Upper lobe of right lung (tissue), 1 donor: ENCODE measurements at regions not wholly inside any gene's neighbourhood (a gene's known extent, or its start where the extent isn't known, plus 50 kb on each side); places are given as distances from the start of the nearest gene placed in this dataset.

Experiments
- ATAC-seq: fragments of 200-7000 bp; cut with Tn5 transposase; one replicate; pipeline ENCODE4 v1.9.1; 2020; ENCODE audit warnings: mild to moderate bottlenecking, moderate library complexity
- DNase-seq: peaks from one replicate; pipeline ENCODE4 v3.0.0-alpha.2; 2020
- H3K27ac ChIP-seq: fragments of 200-600 bp; one replicate; pipeline ENCODE4 v1.8.0; 2022
- H3K27me3 ChIP-seq: fragments of 200-600 bp; one replicate; pipeline ENCODE4 v1.8.0; 2022; ENCODE audit warnings: mild to moderate bottlenecking
- H3K36me3 ChIP-seq: fragments of 200-600 bp; one replicate; pipeline ENCODE4 v1.8.0; 2022
- H3K4me1 ChIP-seq: fragments of 200-600 bp; one replicate; pipeline ENCODE4 v1.8.0; 2022
- H3K4me3 ChIP-seq: fragments of 200-600 bp; one replicate; pipeline ENCODE4 v1.8.0; 2022; ENCODE audit warnings: mild to moderate bottlenecking
- H3K9me3 ChIP-seq: fragments of 200-600 bp; one replicate; pipeline ENCODE4 v1.8.0; 2022
- CTCF ChIP-seq: fragments of 200-600 bp; IDR thresholded peaks from one replicate; pipeline ENCODE4 v1.8.0; 2022; ENCODE audit warnings: antibody characterized with exemption
- intact Hi-C: fragments of 100-400 bp; cut with DNase I; formaldehyde crosslinking; loops from one replicate; pipeline ENCODE4 v1.11.0; 2022
- donor health status: DM: no; HTN: yes; CAD: no; lungs with severe emphysema.

GRCh38 chr2:217014328-217015105 lies 154.7 kb upstream of the TNP1 start:
- Histone ChIP-seq H3K27ac (no peak overlapping the region), H3K36me3 (no peaks in the 10 kb centered on the region), H3K4me3 (no peak overlapping the region), H3K9me3 (no peaks in the 10 kb centered on the region), H3K27me3 (no peaks in the 10 kb centered on the region), H3K4me1 (no peaks in the 10 kb centered on the region)
- DNase-seq (no peak), ATAC-seq (no peak)
- intact Hi-C loops = no loop called here
- no peak for TF ChIP-seq CTCF

- Histone ChIP-seq H3K9me3 (no peaks in the 10 kb centered on the region), H3K27ac (no peak overlapping the region), H3K27me3 (no peaks in the 10 kb centered on the region), H3K4me1 (no peaks in the 10 kb centered on the region), H3K36me3 (no peaks in the 10 kb centered on the region), H3K4me3 (no peak overlapping the region)
- TF ChIP-seq CTCF = no peak
- no peak for ATAC-seq
- no peak for DNase-seq
- intact Hi-C loops = no loop called here
Measured at GRCh38 chr2:217013926-217014325, 154.1 kb upstream of the TNP1 start.

GRCh38 chr2:217011576-217011975 lies 151.7 kb upstream of the TNP1 start:
- Histone ChIP-seq H3K27ac (no peak overlapping the region), H3K4me1 (no peaks in the 10 kb centered on the region), H3K27me3 (no peaks in the 10 kb centered on the region), H3K4me3 (no peak overlapping the region), H3K36me3 (no peaks in the 10 kb centered on the region), H3K9me3 (no peaks in the 10 kb centered on the region)
- DNase-seq (no peak), ATAC-seq (no peak)
- intact Hi-C loops = no loop called here
- TF ChIP-seq CTCF = no peak

GRCh38 chr2:217010173-217010572 lies 150.3 kb upstream of the TNP1 start:
- H3K27me3 ChIP-seq = no peaks in the 10 kb centered on the region
- no peak for ATAC-seq
- H3K9me3 ChIP-seq = no peaks in the 10 kb centered on the region
- no peak overlapping the region for H3K4me3 ChIP-seq
- H3K27ac ChIP-seq = no peak overlapping the region
- TF ChIP-seq CTCF = no peak
- intact Hi-C loops = no loop called here
- no peaks in the 10 kb centered on the region for H3K36me3 ChIP-seq
- no peak for DNase-seq
- no peaks in the 10 kb centered on the region for H3K4me1 ChIP-seq

GRCh38 chr2:217008794-217009193 lies 148.9 kb upstream of the TNP1 start:
- Histone ChIP-seq H3K36me3 (no peaks in the 10 kb centered on the region), H3K27ac (no peak overlapping the region), H3K9me3 (no peaks in the 10 kb centered on the region), H3K27me3 (no peaks in the 10 kb centered on the region), H3K4me1 (no peaks in the 10 kb centered on the region), H3K4me3 (no peak overlapping the region)
- ATAC-seq (no peak), DNase-seq (no peak)
- intact Hi-C loops = no loop called here
- TF ChIP-seq CTCF = no peak

GRCh38 chr2:217006217-217006616 lies 146.4 kb upstream of the TNP1 start:
- no peaks in the 10 kb centered on the region for H3K36me3 ChIP-seq
- DNase-seq (no peak), ATAC-seq (no peak)
- no peak for TF ChIP-seq CTCF
- no peaks in the 10 kb centered on the region for H3K27me3 ChIP-seq
- no peak overlapping the region for H3K27ac ChIP-seq
- no peaks in the 10 kb centered on the region for H3K9me3 ChIP-seq
- no peak overlapping the region for H3K4me3 ChIP-seq
- no peaks in the 10 kb centered on the region for H3K4me1 ChIP-seq
- intact Hi-C loops = no loop called here
